ENCODE measurements at regions not wholly inside any gene's neighbourhood (a gene's known extent, or its start where the extent isn't known, plus 50 kb on each side); places are given as distances from the start of the nearest gene placed in this dataset.

GRCh38 chr3:30510596-30510995 lies 95.8 kb upstream of the TGFBR2 start:
- Histone ChIP-seq H3K27me3 (ENCODE audit: insufficient read depth, low read length) (no peaks in the 10 kb centered on the region), H2AFZ (ENCODE audit: low read length) (no peak overlapping the region), H3K4me1 (ENCODE audit: insufficient read depth, low read length) (peaks cover 20% of the 10 kb centered on the region), H3K4me2 (ENCODE audit: insufficient read depth, low read length) (no peak overlapping the region), H4K20me1 (ENCODE audit: insufficient read depth, low read length) (no peaks in the 10 kb centered on the region), H3K79me2 (ENCODE audit: insufficient read depth, low read length) (no peaks in the 10 kb centered on the region), H3K4me3 (ENCODE audit: insufficient read depth, low read length) (no peak overlapping the region), H3K27ac (ENCODE audit: low read depth, low read length) (no peak overlapping the region), H3K9me3 (ENCODE audit: low read depth, low read length) (no peaks in the 10 kb centered on the region), H3K36me3 (ENCODE audit: insufficient read depth, low read length) (no peaks in the 10 kb centered on the region)
- no peak for DNase-seq (ENCODE audit: insufficient read length, low spot score, missing footprints)
- TF ChIP-seq CTCF (IDR thresholded peaks at IDR 0.05; ENCODE audit: extremely low read depth, low read depth, low read length) = no peak

GRCh38 chr3:30511524-30512251 lies 94.7 kb upstream of the TGFBR2 start:
- Histone ChIP-seq H3K4me3 (ENCODE audit: insufficient read depth, low read length) (no peak overlapping the region), H3K79me2 (ENCODE audit: insufficient read depth, low read length) (no peaks in the 10 kb centered on the region), H3K4me2 (ENCODE audit: insufficient read depth, low read length) (peak overlapping the region; percentile 22), H3K9me3 (ENCODE audit: low read depth, low read length) (no peaks in the 10 kb centered on the region), H3K27me3 (ENCODE audit: insufficient read depth, low read length) (no peaks in the 10 kb centered on the region), H3K27ac (ENCODE audit: low read depth, low read length) (peak overlapping the region; percentile 66), H4K20me1 (ENCODE audit: insufficient read depth, low read length) (no peaks in the 10 kb centered on the region), H3K36me3 (ENCODE audit: insufficient read depth, low read length) (no peaks in the 10 kb centered on the region), H2AFZ (ENCODE audit: low read length) (no peak overlapping the region), H3K4me1 (ENCODE audit: insufficient read depth, low read length) (peaks cover 25% of the 10 kb centered on the region)
- TF ChIP-seq CTCF (IDR thresholded peaks at IDR 0.05; ENCODE audit: extremely low read depth, low read depth, low read length) = no peak
- peak; percentile 76 for DNase-seq (ENCODE audit: insufficient read length, low spot score, missing footprints)

GRCh38 chr3:30512576-30512975 lies 93.8 kb upstream of the TGFBR2 start:
- Histone ChIP-seq H3K4me3 (ENCODE audit: insufficient read depth, low read length) (no peak overlapping the region), H3K4me2 (ENCODE audit: insufficient read depth, low read length) (no peak overlapping the region), H3K27ac (ENCODE audit: low read depth, low read length) (peak overlapping the region; percentile 66), H4K20me1 (ENCODE audit: insufficient read depth, low read length) (no peaks in the 10 kb centered on the region), H3K27me3 (ENCODE audit: insufficient read depth, low read length) (no peaks in the 10 kb centered on the region), H3K36me3 (ENCODE audit: insufficient read depth, low read length) (no peaks in the 10 kb centered on the region), H3K79me2 (ENCODE audit: insufficient read depth, low read length) (no peaks in the 10 kb centered on the region), H2AFZ (ENCODE audit: low read length) (no peak overlapping the region), H3K9me3 (ENCODE audit: low read depth, low read length) (no peaks in the 10 kb centered on the region), H3K4me1 (ENCODE audit: insufficient read depth, low read length) (peaks cover 25% of the 10 kb centered on the region)
- TF ChIP-seq CTCF (IDR thresholded peaks at IDR 0.05; ENCODE audit: extremely low read depth, low read depth, low read length) = no peak
- no peak for DNase-seq (ENCODE audit: insufficient read length, low spot score, missing footprints)

- no peaks in the 10 kb centered on the region for H3K79me2 ChIP-seq (ENCODE audit: insufficient read depth, low read length)
- H2AFZ ChIP-seq (ENCODE audit: low read length) = no peak overlapping the region
- peaks cover 30% of the 10 kb centered on the region for H3K4me1 ChIP-seq (ENCODE audit: insufficient read depth, low read length)
- no peaks in the 10 kb centered on the region for H3K27me3 ChIP-seq (ENCODE audit: insufficient read depth, low read length)
- no peak for DNase-seq (ENCODE audit: insufficient read length, low spot score, missing footprints)
- no peak overlapping the region for H3K27ac ChIP-seq (ENCODE audit: low read depth, low read length)
- TF ChIP-seq CTCF (IDR thresholded peaks at IDR 0.05; ENCODE audit: extremely low read depth, low read depth, low read length) = no peak
- H3K4me3 ChIP-seq (ENCODE audit: insufficient read depth, low read length) = no peak overlapping the region
- no peaks in the 10 kb centered on the region for H3K36me3 ChIP-seq (ENCODE audit: insufficient read depth, low read length)
- no peaks in the 10 kb centered on the region for H3K9me3 ChIP-seq (ENCODE audit: low read depth, low read length)
- H4K20me1 ChIP-seq (ENCODE audit: insufficient read depth, low read length) = no peaks in the 10 kb centered on the region
- H3K4me2 ChIP-seq (ENCODE audit: insufficient read depth, low read length) = no peak overlapping the region
These were observed 92.8 kb upstream of the TGFBR2 start for GRCh38 chr3:30513374-30514152.
